ENCODE measurements at regions not wholly inside any gene's neighbourhood (a gene's known extent, or its start where the extent isn't known, plus 50 kb on each side); places are given as distances from the start of the nearest gene placed in this dataset.

- no peak overlapping the region for H3K27ac ChIP-seq (replicated peaks)
- DNase-seq (ENCODE audit: low read depth in 1 of 2, low spot score in 1 of 2): no peak
- no peaks in the 10 kb centered on the region for H3K27me3 ChIP-seq (ENCODE audit: insufficient read depth, poor library complexity, severe bottlenecking)
- H3K4me3 ChIP-seq (replicated peaks; ENCODE audit: insufficient read depth, low read length): no peak overlapping the region
- TF ChIP-seq POLR2AphosphoS5 (IDR thresholded peaks at IDR 0.05; ENCODE audit: low read depth) (no peak), GABPA (IDR thresholded peaks at IDR 0.05; ENCODE audit: low read depth) (no peak), SPI1 (IDR thresholded peaks at IDR 0.05; ENCODE audit: borderline replicate concordance, low read depth) (no peak)
- TF ChIP-seq, protein P1, sequence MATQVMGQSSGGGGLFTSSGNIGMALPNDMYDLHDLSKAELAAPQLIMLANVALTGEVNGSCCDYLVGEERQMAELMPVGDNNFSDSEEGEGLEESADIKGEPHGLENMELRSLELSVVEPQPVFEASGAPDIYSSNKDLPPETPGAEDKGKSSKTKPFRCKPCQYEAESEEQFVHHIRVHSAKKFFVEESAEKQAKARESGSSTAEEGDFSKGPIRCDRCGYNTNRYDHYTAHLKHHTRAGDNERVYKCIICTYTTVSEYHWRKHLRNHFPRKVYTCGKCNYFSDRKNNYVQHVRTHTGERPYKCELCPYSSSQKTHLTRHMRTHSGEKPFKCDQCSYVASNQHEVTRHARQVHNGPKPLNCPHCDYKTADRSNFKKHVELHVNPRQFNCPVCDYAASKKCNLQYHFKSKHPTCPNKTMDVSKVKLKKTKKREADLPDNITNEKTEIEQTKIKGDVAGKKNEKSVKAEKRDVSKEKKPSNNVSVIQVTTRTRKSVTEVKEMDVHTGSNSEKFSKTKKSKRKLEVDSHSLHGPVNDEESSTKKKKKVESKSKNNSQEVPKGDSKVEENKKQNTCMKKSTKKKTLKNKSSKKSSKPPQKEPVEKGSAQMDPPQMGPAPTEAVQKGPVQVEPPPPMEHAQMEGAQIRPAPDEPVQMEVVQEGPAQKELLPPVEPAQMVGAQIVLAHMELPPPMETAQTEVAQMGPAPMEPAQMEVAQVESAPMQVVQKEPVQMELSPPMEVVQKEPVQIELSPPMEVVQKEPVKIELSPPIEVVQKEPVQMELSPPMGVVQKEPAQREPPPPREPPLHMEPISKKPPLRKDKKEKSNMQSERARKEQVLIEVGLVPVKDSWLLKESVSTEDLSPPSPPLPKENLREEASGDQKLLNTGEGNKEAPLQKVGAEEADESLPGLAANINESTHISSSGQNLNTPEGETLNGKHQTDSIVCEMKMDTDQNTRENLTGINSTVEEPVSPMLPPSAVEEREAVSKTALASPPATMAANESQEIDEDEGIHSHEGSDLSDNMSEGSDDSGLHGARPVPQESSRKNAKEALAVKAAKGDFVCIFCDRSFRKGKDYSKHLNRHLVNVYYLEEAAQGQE (IDR thresholded peaks at IDR 0.05; ENCODE audit: insufficient replicate concordance, low read depth): no peak
- TF ChIP-seq, protein P2, sequence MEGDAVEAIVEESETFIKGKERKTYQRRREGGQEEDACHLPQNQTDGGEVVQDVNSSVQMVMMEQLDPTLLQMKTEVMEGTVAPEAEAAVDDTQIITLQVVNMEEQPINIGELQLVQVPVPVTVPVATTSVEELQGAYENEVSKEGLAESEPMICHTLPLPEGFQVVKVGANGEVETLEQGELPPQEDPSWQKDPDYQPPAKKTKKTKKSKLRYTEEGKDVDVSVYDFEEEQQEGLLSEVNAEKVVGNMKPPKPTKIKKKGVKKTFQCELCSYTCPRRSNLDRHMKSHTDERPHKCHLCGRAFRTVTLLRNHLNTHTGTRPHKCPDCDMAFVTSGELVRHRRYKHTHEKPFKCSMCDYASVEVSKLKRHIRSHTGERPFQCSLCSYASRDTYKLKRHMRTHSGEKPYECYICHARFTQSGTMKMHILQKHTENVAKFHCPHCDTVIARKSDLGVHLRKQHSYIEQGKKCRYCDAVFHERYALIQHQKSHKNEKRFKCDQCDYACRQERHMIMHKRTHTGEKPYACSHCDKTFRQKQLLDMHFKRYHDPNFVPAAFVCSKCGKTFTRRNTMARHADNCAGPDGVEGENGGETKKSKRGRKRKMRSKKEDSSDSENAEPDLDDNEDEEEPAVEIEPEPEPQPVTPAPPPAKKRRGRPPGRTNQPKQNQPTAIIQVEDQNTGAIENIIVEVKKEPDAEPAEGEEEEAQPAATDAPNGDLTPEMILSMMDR (IDR thresholded peaks at IDR 0.05; ENCODE audit: insufficient read depth, low read length): no peak
Measured at GRCh38 chr2:225196579-225196978, 154.3 kb upstream of the DOCK10 start.

DNA sequence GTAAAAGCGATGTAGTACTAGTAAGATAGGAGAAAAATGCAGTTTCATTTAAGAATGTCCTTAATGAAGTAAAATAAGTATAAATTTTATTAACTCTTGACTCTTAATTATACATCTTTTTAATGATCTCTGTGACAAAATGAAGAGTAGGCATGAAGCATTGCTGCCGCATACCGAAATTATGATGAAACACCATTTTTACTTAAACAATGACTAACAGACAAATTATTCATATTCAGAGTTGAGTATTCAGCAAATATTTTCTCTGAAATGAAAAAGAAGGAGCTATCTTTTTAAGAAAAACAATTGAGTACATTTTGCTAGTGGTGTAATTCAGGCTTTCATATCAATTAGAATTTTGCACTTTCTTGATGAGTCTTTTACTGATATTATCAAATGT is 150.6 kb upstream of the DOCK10 start:
- Histone ChIP-seq H3K4me3 (replicated peaks; ENCODE audit: insufficient read depth, low read length) (no peak overlapping the region), H3K27ac (replicated peaks) (no peak overlapping the region)
- DNase-seq (ENCODE audit: low read depth in 1 of 2, low spot score in 1 of 2): no peak

GRCh38 chr2:225190987-225191386 is 148.7 kb upstream of the DOCK10 start:
- TF ChIP-seq, protein P2 (IDR thresholded peaks at IDR 0.05; ENCODE audit: insufficient read depth, low read length): no peak
- TF ChIP-seq, protein P1 (IDR thresholded peaks at IDR 0.05; ENCODE audit: insufficient replicate concordance, low read depth): no peak
- TF ChIP-seq POLR2AphosphoS5 (IDR thresholded peaks at IDR 0.05; ENCODE audit: low read depth) (no peak), GABPA (IDR thresholded peaks at IDR 0.05; ENCODE audit: low read depth) (no peak), SPI1 (IDR thresholded peaks at IDR 0.05; ENCODE audit: borderline replicate concordance, low read depth) (no peak)
- Histone ChIP-seq H3K4me3 (replicated peaks; ENCODE audit: insufficient read depth, low read length) (no peak overlapping the region), H3K27me3 (ENCODE audit: insufficient read depth, poor library complexity, severe bottlenecking) (no peaks in the 10 kb centered on the region), H3K27ac (replicated peaks) (no peak overlapping the region)
- DNase-seq (ENCODE audit: low read depth in 1 of 2, low spot score in 1 of 2): no peak

More for the DNA sequence above, 150.6 kb upstream of the DOCK10 start:
- no peaks in the 10 kb centered on the region for H3K27me3 ChIP-seq (ENCODE audit: insufficient read depth, poor library complexity, severe bottlenecking)
- TF ChIP-seq, protein P1 (IDR thresholded peaks at IDR 0.05; ENCODE audit: insufficient replicate concordance, low read depth): no peak
- TF ChIP-seq GABPA (IDR thresholded peaks at IDR 0.05; ENCODE audit: low read depth) (no peak), POLR2AphosphoS5 (IDR thresholded peaks at IDR 0.05; ENCODE audit: low read depth) (no peak), SPI1 (IDR thresholded peaks at IDR 0.05; ENCODE audit: borderline replicate concordance, low read depth) (no peak)
- TF ChIP-seq, protein P2 (IDR thresholded peaks at IDR 0.05; ENCODE audit: insufficient read depth, low read length): no peak
